ENCODE measurements at regions not wholly inside any gene's neighbourhood (a gene's known extent, or its start where the extent isn't known, plus 50 kb on each side); places are given as distances from the start of the nearest gene placed in this dataset.

- DNase-seq = no peak
- no peaks in the 10 kb centered on the region for H3K9me3 ChIP-seq
- intact Hi-C loops (cut with DNase I; ENCODE audit: low total_unique reads) = no loop called here
These were observed 126.1 kb upstream of the NUDT7 start for GRCh38 chr16:77596261-77596660.

DNA sequence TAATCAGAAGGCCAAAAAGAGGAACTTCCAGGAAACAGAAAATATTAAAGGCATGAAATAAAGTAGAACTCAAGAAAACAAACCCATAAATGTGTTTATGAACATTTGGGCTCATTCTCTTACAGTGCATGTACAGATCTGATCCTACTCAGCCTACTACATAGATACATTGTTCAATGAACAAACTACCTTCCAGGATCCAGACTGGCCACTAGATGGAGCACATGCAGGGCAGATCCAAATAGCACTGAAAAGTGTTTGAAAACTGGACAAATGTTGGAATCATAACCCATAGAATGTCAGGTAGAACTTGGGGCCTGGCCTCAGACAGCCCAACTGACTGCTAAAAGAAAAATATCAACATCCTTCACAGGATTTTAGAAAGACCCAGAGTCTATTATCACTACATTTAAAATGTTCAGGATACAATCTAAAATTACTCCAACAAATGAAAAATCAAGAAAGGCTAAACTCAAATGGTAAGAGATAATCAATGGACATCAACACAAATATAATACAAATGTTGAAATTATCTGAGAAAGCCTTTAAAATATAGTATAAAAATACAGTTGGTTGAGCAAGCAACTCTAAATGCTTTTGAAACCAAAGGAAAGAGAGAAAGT, 122.4 kb upstream of the NUDT7 start:
- intact Hi-C loops (cut with DNase I; ENCODE audit: low total_unique reads) = no loop called here
- Histone ChIP-seq H3K27ac (no peak overlapping the region), H3K9me3 (no peaks in the 10 kb centered on the region), H3K27me3 (no peaks in the 10 kb centered on the region), H3K4me1 (no peaks in the 10 kb centered on the region), H3K36me3 (no peaks in the 10 kb centered on the region), H3K4me3 (no peak overlapping the region)
- TF ChIP-seq POLR2A (IDR thresholded peaks at IDR 0.05) = no peak
- TF ChIP-seq, protein P1, sequence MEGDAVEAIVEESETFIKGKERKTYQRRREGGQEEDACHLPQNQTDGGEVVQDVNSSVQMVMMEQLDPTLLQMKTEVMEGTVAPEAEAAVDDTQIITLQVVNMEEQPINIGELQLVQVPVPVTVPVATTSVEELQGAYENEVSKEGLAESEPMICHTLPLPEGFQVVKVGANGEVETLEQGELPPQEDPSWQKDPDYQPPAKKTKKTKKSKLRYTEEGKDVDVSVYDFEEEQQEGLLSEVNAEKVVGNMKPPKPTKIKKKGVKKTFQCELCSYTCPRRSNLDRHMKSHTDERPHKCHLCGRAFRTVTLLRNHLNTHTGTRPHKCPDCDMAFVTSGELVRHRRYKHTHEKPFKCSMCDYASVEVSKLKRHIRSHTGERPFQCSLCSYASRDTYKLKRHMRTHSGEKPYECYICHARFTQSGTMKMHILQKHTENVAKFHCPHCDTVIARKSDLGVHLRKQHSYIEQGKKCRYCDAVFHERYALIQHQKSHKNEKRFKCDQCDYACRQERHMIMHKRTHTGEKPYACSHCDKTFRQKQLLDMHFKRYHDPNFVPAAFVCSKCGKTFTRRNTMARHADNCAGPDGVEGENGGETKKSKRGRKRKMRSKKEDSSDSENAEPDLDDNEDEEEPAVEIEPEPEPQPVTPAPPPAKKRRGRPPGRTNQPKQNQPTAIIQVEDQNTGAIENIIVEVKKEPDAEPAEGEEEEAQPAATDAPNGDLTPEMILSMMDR (IDR thresholded peaks at IDR 0.05) = peak in 2 of 4 experiments; percentile 12
- no peak for DNase-seq

More at GRCh38 chr16:77596261-77596660, 126.1 kb upstream of the NUDT7 start:
- H3K4me1 ChIP-seq = no peaks in the 10 kb centered on the region
- H3K36me3 ChIP-seq = no peaks in the 10 kb centered on the region
- TF ChIP-seq, protein P1 (IDR thresholded peaks at IDR 0.05) = no peak
- TF ChIP-seq POLR2A (IDR thresholded peaks at IDR 0.05) = no peak
- H3K27me3 ChIP-seq = no peaks in the 10 kb centered on the region
- H3K27ac ChIP-seq = no peak overlapping the region
- H3K4me3 ChIP-seq = no peak overlapping the region

DNA sequence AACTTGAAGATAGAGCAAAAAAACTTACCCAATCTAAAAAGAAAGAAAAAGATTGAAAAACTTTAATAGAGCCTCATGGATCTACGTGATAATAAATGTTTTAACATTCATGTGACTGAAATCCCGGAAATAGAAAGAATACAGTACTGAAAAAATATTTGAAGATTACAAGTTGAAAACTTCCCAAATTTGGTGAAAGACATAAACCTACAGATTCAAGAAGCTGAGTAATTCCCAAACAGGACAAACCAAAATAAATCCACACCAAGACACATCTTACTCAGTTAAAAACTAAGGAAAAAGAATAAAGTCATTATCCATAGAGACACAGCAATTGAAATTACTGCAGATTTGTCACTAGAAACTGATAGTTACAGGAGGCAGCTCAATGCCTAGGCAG, 121.8 kb upstream of the NUDT7 start:
- TF ChIP-seq, protein P1 (IDR thresholded peaks at IDR 0.05) = no peak
- TF ChIP-seq POLR2A (IDR thresholded peaks at IDR 0.05) = no peak
- Histone ChIP-seq H3K4me3 (no peak overlapping the region), H3K36me3 (no peaks in the 10 kb centered on the region), H3K4me1 (no peaks in the 10 kb centered on the region), H3K27me3 (no peaks in the 10 kb centered on the region), H3K9me3 (no peaks in the 10 kb centered on the region), H3K27ac (no peak overlapping the region)
- intact Hi-C loops (cut with DNase I; ENCODE audit: low total_unique reads) = no loop called here
- no peak for DNase-seq

GRCh38 chr16:77603656-77604055, 118.7 kb upstream of the NUDT7 start:
- no peaks in the 10 kb centered on the region for H3K27me3 ChIP-seq
- no peaks in the 10 kb centered on the region for H3K36me3 ChIP-seq
- intact Hi-C loops (cut with DNase I; ENCODE audit: low total_unique reads) = no loop called here
- H3K27ac ChIP-seq = no peak overlapping the region
- TF ChIP-seq, protein P1 (IDR thresholded peaks at IDR 0.05) = no peak
- no peak for TF ChIP-seq POLR2A (IDR thresholded peaks at IDR 0.05)
- no peak overlapping the region for H3K4me3 ChIP-seq
- no peaks in the 10 kb centered on the region for H3K9me3 ChIP-seq
- DNase-seq = no peak
- H3K4me1 ChIP-seq = no peaks in the 10 kb centered on the region

GRCh38 chr16:77610496-77610895, 111.8 kb upstream of the NUDT7 start:
- Histone ChIP-seq H3K27me3 (no peaks in the 10 kb centered on the region), H3K27ac (no peak overlapping the region), H3K36me3 (no peaks in the 10 kb centered on the region), H3K9me3 (no peaks in the 10 kb centered on the region), H3K4me1 (no peaks in the 10 kb centered on the region), H3K4me3 (no peak overlapping the region)
- TF ChIP-seq POLR2A (IDR thresholded peaks at IDR 0.05) = no peak
- TF ChIP-seq, protein P1 (IDR thresholded peaks at IDR 0.05) = no peak
- DNase-seq = no peak
- intact Hi-C loops (cut with DNase I; ENCODE audit: low total_unique reads) = no loop called here
